GM19468 (cell line): ENCODE measurements at regions not wholly inside any gene's neighbourhood (a gene's known extent, or its start where the extent isn't known, plus 50 kb on each side); places are given as distances from the start of the nearest gene placed in this dataset.

ENCODE experiments used
- ATAC-seq: cut with Tn5 transposase; IDR thresholded peaks from one replicate; pipeline ENCODE4 v1.9.1; 2021; ENCODE audit warnings: mild to moderate bottlenecking, moderate library complexity, moderate number of reproducible peaks; ENCODE audit not compliant: unreplicated experiment; ENCODE audit errors: extremely low read depth

DNA sequence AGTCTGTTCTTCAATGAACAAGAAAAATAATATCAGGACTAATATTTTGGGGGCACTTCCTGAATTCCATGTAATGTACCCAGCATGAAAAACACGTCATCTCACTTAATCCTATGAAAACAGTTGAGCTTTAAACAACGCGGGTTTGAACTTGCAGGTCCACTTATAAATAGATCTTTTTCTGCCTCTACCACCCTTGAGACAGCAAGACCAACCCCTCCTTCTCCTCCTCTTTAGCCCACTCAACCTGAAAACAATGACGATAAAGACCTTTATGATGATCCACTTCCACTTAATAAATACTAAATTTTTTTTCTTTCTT lies 203.9 kb upstream of the KRR1 start:
- ATAC-seq, result no peak

- ATAC-seq, result no peak
These were observed 203.3 kb upstream of the KRR1 start for GRCh38 chr12:75714462-75715322.

- no peak for ATAC-seq
These were observed 202.0 kb upstream of the KRR1 start for GRCh38 chr12:75713434-75713833.

DNA sequence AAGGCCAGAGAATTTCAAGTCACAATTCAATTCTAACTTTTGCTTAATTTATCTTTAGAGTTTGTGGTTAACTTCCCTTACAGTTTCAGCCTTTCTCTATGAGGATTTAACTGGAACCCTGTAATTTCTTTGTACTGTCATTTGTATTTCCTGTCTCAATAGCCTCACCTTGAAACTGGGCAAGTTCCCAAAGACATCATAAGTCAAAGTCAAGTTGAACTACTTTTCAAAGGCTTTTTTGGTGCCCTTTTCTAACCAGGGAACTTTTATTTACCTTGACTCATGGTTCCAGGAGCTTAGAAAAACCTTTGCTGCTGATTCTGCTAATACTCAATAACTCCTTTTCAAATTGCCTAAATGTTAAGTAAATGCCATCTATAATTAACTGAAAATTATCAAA lies 200.8 kb upstream of the KRR1 start:
- ATAC-seq, result no peak

DNA sequence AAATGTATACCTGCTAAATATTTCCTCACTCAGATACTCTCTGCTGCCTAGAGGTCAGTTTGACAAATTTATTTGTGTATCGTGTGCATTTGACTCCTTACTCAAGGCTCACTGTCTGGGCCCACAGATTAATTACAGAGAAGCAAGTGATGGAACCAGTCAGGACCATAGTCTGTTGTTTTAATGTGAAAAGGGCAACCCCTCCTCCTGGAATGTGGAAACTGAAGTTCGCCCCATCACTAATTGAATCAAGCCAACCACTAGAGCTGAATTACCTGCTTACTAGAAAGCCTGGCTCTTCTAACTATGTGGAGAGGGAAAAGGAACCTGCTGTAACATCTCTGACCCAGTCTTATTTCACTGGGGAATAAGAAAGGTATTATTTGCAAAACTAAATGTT lies 199.9 kb upstream of the KRR1 start:
- ATAC-seq, result no peak

DNA sequence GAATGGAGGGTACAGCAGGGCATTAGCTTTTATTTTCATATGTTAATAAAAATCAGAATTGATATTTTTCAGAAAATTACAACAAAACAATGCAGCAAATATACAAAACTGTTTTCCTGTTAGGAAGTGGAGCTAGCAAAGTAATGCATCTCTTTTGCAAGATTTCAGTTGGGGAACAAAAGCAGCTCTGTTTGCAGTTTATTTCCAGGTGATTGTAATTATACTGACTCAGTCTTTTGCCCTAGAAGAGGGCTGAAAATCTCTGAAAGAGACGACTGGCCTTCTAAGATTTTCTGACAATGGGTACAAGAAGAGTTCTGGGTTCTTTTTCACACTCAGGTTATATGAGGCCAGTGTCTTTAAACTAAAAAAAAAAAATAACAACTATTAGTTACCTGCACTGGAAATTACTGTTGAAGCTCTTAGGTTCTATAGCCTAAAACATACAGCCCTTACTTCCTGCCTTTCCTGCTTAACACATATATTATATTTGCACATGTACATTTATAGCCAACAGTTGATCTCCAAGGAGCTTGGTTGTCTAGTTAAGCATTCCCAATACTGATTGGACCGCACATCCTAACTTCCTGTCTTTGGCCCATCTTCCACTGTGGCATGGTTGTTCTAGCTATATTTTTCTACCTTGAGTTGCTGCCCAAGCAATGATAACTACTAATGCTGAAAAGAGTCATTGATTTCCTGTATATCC lies 199.1 kb upstream of the KRR1 start:
- no peak for ATAC-seq

DNA sequence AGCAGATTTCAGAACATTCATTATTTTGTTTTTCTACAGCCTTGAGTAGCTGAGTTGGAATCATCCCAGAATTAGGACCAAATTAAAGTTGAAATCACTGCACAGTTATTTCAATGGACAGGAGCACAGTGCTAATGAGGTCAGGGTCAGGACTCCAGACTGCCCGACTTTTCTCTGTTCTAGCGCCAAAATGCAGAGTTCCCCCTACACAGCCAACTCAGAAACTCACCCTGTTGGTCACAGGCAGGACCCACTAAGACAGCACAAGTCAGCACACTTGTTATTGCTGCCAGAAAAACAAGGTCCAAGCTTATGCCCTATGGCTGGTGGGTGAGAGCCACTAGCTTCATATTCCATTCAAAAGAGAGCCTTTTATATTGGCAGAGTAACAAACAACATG lies 198.1 kb upstream of the KRR1 start:
- no peak for ATAC-seq

DNA sequence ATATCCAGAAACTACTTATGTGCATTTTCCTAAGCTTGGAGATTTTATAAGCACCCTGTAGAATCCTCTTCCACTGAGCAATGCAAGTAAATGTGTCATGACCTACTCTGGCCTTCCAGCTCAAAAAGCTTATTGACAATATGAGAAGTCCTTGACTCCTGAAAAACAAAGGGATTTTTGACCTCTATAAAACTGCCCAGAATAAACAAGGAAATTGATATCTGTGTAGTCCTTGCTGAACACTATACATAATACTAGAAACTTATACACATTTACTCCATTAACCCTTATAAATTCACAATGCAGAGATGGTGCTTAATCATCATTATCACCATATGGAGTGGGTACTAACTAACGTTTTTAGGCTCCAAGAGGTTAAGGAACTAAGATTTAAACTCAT lies 197.4 kb upstream of the KRR1 start:
- no peak for ATAC-seq

GRCh38 chr12:75707983-75708382 lies 196.6 kb upstream of the KRR1 start:
- no peak for ATAC-seq

GRCh38 chr12:75706786-75707605 lies 195.6 kb upstream of the KRR1 start:
- no peak for ATAC-seq

- no peak for ATAC-seq
These were observed 194.6 kb upstream of the KRR1 start for GRCh38 chr12:75705749-75706711.

DNA sequence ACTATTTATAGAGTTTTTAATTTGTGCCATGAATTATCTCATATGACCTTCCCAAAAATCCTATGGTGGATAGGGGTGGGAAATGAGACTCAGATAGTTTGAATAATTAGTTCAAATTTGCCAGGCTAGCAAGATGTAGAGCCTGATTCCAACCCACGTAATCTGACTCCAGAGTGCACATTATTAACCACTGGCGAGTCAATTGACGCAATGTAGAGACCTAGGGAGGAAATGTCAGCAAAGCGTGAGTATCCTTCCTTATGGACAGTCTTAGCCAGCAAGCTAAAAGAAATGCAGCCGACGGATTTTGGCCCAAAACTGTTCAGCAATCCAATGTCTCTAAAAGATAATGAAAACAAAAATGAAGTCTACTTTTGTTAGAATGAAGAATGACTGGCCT lies 193.3 kb upstream of the KRR1 start:
- ATAC-seq, result no peak

- no peak for ATAC-seq
These were observed 192.8 kb upstream of the KRR1 start for GRCh38 chr12:75704208-75704607.

DNA sequence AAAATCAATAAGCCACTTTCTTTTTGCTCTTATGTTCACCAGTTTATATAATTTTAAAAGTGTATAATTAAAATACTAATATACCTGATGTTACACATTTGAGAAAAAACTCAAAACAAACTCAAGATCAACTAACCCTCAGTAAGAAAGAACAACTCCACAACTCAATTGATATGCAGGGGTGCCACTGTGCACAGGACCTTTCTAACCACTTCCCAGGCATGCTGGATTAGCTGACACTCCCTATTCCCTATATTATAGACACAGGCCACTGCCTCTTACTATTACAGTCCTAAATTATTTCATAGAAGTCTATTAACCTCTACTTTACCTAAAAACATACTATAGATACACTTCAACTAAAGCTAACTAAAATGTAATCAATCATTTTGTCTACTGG lies 191.7 kb upstream of the KRR1 start:
- no peak for ATAC-seq

- ATAC-seq, result no peak
These were observed 191.2 kb upstream of the KRR1 start for GRCh38 chr12:75702477-75703093.

GRCh38 chr12:75701859-75702258 lies 190.4 kb upstream of the KRR1 start:
- ATAC-seq, result no peak

DNA sequence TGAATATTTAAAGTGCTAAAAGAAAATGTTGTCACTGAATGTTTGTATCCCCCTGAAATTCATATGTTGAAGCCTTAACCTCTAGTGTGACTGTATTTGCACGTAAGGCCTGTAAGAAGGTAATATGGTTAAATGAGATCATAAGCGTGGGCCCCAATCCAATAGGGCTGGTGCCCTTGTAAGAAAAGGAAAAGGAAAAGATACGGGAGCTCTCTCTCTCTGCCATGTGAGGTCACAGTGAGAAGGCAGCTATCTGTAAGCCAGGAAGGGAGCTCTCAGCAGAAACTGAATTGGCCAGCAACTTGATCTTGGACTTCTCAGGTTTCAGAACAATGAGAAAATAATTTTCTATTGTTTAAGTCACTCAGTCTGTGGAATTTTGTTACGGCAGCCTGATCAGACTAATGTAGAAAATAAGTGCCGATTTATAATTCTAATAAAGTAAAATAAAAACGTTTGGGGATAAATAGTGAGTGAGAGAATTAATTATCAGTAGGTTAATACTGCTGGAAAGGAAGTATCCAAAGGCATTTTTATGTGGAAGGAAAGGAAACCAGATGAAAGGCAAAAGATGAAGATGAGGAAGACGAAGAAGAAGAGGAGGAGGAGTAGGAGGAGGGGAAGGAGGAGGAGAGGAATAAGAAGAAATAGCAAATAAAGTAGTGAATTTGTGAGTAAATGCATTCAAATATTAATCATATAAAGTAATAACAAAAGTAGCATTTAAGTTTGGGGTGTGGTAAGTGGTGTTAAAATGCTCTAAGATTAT lies 188.5 kb upstream of the KRR1 start:
- no peak for ATAC-seq

- ATAC-seq, result no peak
These were observed 187.8 kb upstream of the KRR1 start for GRCh38 chr12:75699251-75699650.

GRCh38 chr12:75698052-75698451 lies 186.6 kb upstream of the KRR1 start:
- ATAC-seq, result no peak
